Keratinocyte (primary cell): ENCODE measurements at regions not wholly inside any gene's neighbourhood (a gene's known extent, or its start where the extent isn't known, plus 50 kb on each side); places are given as distances from the start of the nearest gene placed in this dataset.
"Not testable (repeated sequence)": the region's sequence is repeated elsewhere in the genome, so short reads cannot be mapped to it uniquely, and the experiment has no call there.

Experiments
- DNase-seq: peaks from one replicate; pipeline ENCODE4 v3.0.0-alpha.2; 2011; ENCODE audit warnings: low read depth, missing footprints, low spot score
- FAIRE-seq: peaks from 2 replicates; lab custom pipeline; 2011; peaks lifted over from hg19 to GRCh38; lab: Jason Lieb, UNC
- H2AFZ ChIP-seq: 2 replicates; pipeline ENCODE4 v1.6.0; 2012; ENCODE audit warnings: low read length, control low read depth, inconsistent platforms; ENCODE audit not compliant: control insufficient read depth
- H3K27ac ChIP-seq: 2 replicates; pipeline ENCODE4 v1.5.1; 2011; ENCODE audit warnings: low read length; ENCODE audit not compliant: control insufficient read depth, insufficient read depth
- H3K27me3 ChIP-seq: 3 replicates; pipeline ENCODE4 v1.6.0; 2011; ENCODE audit warnings: low read length; ENCODE audit not compliant: control insufficient read depth, insufficient read depth; ENCODE audit errors: extremely low read depth
- H3K36me3 ChIP-seq, 2 experiments: 2 replicates in 1 of 2; 3 replicates in 1 of 2; pipeline ENCODE4 v1.5.1; 2011; ENCODE audit warnings: low read length in 2 of 2, mild to moderate bottlenecking in 1 of 2; ENCODE audit not compliant: control insufficient read depth in 2 of 2, insufficient read depth in 2 of 2; ENCODE audit errors: extremely low read depth in 1 of 2
- H3K4me1 ChIP-seq: 3 replicates; pipeline ENCODE4 v1.5.1; 2011; ENCODE audit warnings: low read length; ENCODE audit not compliant: control insufficient read depth, insufficient read depth; ENCODE audit errors: extremely low read depth
- H3K4me2 ChIP-seq: 3 replicates; pipeline ENCODE4 v1.6.0; 2011; ENCODE audit warnings: low read depth, low read length; ENCODE audit not compliant: control insufficient read depth, insufficient read depth; ENCODE audit errors: extremely low read depth
- H3K4me3 ChIP-seq, 3 experiments: fragments of 200-600 bp in 1 of 3; sonication (generic) in 1 of 3; 2 replicates in 2 of 3; 3 replicates in 1 of 3; pipeline ENCODE4 v1.5.1; 2011 to 2016; ENCODE audit warnings: low read length in 3 of 3, mild to moderate bottlenecking in 3 of 3, control low read depth in 2 of 3, inconsistent platforms in 1 of 3, low read depth in 1 of 3, mixed read lengths in 1 of 3, mixed run types in 1 of 3, moderate library complexity in 1 of 3; ENCODE audit not compliant: control insufficient read depth in 2 of 3, insufficient read depth in 2 of 3; ENCODE audit errors: extremely low read depth in 1 of 3
- H3K79me2 ChIP-seq: 2 replicates; pipeline ENCODE4 v1.6.0; 2012; ENCODE audit warnings: low read length; ENCODE audit not compliant: control insufficient read depth, insufficient read depth
- H3K9ac ChIP-seq: 3 replicates; pipeline ENCODE4 v1.6.0; 2011; ENCODE audit warnings: low read length; ENCODE audit not compliant: control insufficient read depth, insufficient read depth; ENCODE audit errors: extremely low read depth
- H3K9me1 ChIP-seq: 3 replicates; pipeline ENCODE4 v1.6.0; 2011; ENCODE audit warnings: low read length; ENCODE audit not compliant: control insufficient read depth, insufficient read depth; ENCODE audit errors: extremely low read depth
- H3K9me3 ChIP-seq: 2 replicates; pipeline ENCODE4 v1.5.1; 2012; ENCODE audit warnings: low read depth, low read length; ENCODE audit not compliant: control insufficient read depth
- H4K20me1 ChIP-seq: 3 replicates; pipeline ENCODE4 v1.6.0; 2011; ENCODE audit warnings: low read length; ENCODE audit not compliant: control insufficient read depth, insufficient read depth; ENCODE audit errors: extremely low read depth
- dilution Hi-C: fragments of 300-500 bp; cut with MboI; formaldehyde crosslinking; loops from one replicate; pipeline ENCODE4 v1.7.0; 2020; ENCODE audit warnings: low sequenced_read_pairs; ENCODE audit not compliant: extremely low pct_ligation_motif_present

GRCh38 chr16:18159185-18159584, 177.4 kb downstream of the NPIPA8 start:
- peak; percentile 26 for FAIRE-seq
- DNase-seq, H3K27me3 ChIP-seq, H3K27ac ChIP-seq, H3K36me3 ChIP-seq, H3K9ac ChIP-seq, H4K20me1 ChIP-seq, H3K9me1 ChIP-seq, H3K9me3 ChIP-seq, H3K4me3 ChIP-seq, dilution Hi-C loops, H3K79me2 ChIP-seq, H3K4me1 ChIP-seq, H2AFZ ChIP-seq, H3K4me2 ChIP-seq: not testable (repeated sequence)

- H2AFZ ChIP-seq, H3K36me3 ChIP-seq, H3K9me1 ChIP-seq, DNase-seq, H3K4me2 ChIP-seq, H3K27ac ChIP-seq, H3K9ac ChIP-seq, H4K20me1 ChIP-seq, H3K27me3 ChIP-seq, H3K4me1 ChIP-seq, dilution Hi-C loops, H3K9me3 ChIP-seq, FAIRE-seq, H3K4me3 ChIP-seq, H3K79me2 ChIP-seq: not testable (repeated sequence)
Measured at GRCh38 chr16:18157854-18158253, 178.7 kb downstream of the NPIPA8 start.

- H4K20me1 ChIP-seq, H3K79me2 ChIP-seq, FAIRE-seq, H3K4me2 ChIP-seq, H3K9ac ChIP-seq, H3K27me3 ChIP-seq, H3K27ac ChIP-seq, H3K9me1 ChIP-seq, H3K4me1 ChIP-seq, DNase-seq, H3K36me3 ChIP-seq, H2AFZ ChIP-seq, dilution Hi-C loops, H3K9me3 ChIP-seq, H3K4me3 ChIP-seq: not testable (repeated sequence)
Measured at GRCh38 chr16:18152832-18153231, 183.7 kb downstream of the NPIPA8 start.

GRCh38 chr16:18148132-18148531, 188.4 kb downstream of the NPIPA8 start:
- H3K27me3 ChIP-seq, DNase-seq, H3K9me3 ChIP-seq, H3K4me2 ChIP-seq, H2AFZ ChIP-seq, H3K9ac ChIP-seq, H3K27ac ChIP-seq, H3K79me2 ChIP-seq, H3K4me1 ChIP-seq, H4K20me1 ChIP-seq, H3K9me1 ChIP-seq, dilution Hi-C loops, H3K36me3 ChIP-seq, FAIRE-seq, H3K4me3 ChIP-seq: not testable (repeated sequence)

- H4K20me1 ChIP-seq, H3K36me3 ChIP-seq, H3K27ac ChIP-seq, DNase-seq, H3K9me1 ChIP-seq, H3K27me3 ChIP-seq, dilution Hi-C loops, H3K79me2 ChIP-seq, H2AFZ ChIP-seq, H3K9ac ChIP-seq, FAIRE-seq, H3K9me3 ChIP-seq, H3K4me2 ChIP-seq, H3K4me1 ChIP-seq, H3K4me3 ChIP-seq: not testable (repeated sequence)
Measured at GRCh38 chr16:18146601-18147142, 189.9 kb downstream of the NPIPA8 start.
